COR-L47 (cell line): ENCODE measurements at regions not wholly inside any gene's neighbourhood (a gene's known extent, or its start where the extent isn't known, plus 50 kb on each side); places are given as distances from the start of the nearest gene placed in this dataset.
"Not testable (repeated sequence)": the region's sequence is repeated elsewhere in the genome, so short reads cannot be mapped to it uniquely, and the experiment has no call there.

ENCODE experiments used
- DNase-seq: peaks from one replicate; lab custom pipeline; 2025; lab: John Stamatoyannopoulos, UW

GRCh38 chr2:82968358-82968757 lies 1490.7 kb downstream of the SUCLG1 start:
- DNase-seq: no peak

GRCh38 chr2:82964341-82964740 lies 1494.7 kb downstream of the SUCLG1 start:
- no peak for DNase-seq

- DNase-seq: no peak
Measured at GRCh38 chr2:82959727-82960126, 1499.4 kb downstream of the SUCLG1 start.

GRCh38 chr2:82954868-82955267 lies 1504.2 kb downstream of the SUCLG1 start:
- DNase-seq: no peak

- no peak for DNase-seq
Measured at GRCh38 chr2:82939211-82939610, 1519.9 kb downstream of the SUCLG1 start.

- not testable (repeated sequence) for DNase-seq
Measured at GRCh38 chr2:82938321-82938845, 1520.7 kb downstream of the SUCLG1 start.

- DNase-seq: no peak
Measured at GRCh38 chr2:82913566-82913965, 1545.5 kb downstream of the SUCLG1 start.

GRCh38 chr2:82896117-82896516 lies 1563.0 kb downstream of the SUCLG1 start:
- DNase-seq: no peak

GRCh38 chr2:82893190-82893589 lies 1565.9 kb downstream of the SUCLG1 start:
- DNase-seq: no peak

- no peak for DNase-seq
Measured at GRCh38 chr2:82879803-82880202, 1579.3 kb downstream of the SUCLG1 start.

GRCh38 chr2:82875858-82876257 lies 1583.2 kb downstream of the SUCLG1 start:
- DNase-seq: no peak

- no peak for DNase-seq
Measured at GRCh38 chr2:82857967-82858366, 1601.1 kb downstream of the SUCLG1 start.

GRCh38 chr2:82853299-82853698 lies 1605.8 kb downstream of the SUCLG1 start:
- no peak for DNase-seq

- DNase-seq: no peak
Measured at GRCh38 chr2:82852787-82853186, 1606.3 kb downstream of the SUCLG1 start.

GRCh38 chr2:82848285-82848684 lies 1610.8 kb downstream of the SUCLG1 start:
- no peak for DNase-seq

GRCh38 chr2:82839036-82839435 lies 1620.0 kb downstream of the SUCLG1 start:
- DNase-seq: no peak

GRCh38 chr2:82837588-82838304 lies 1621.3 kb downstream of the SUCLG1 start:
- DNase-seq: no peak

GRCh38 chr2:82834893-82835292 lies 1624.2 kb downstream of the SUCLG1 start:
- no peak for DNase-seq

GRCh38 chr2:82827426-82827825 lies 1631.7 kb downstream of the SUCLG1 start:
- no peak for DNase-seq

GRCh38 chr2:82826437-82826836 lies 1632.6 kb downstream of the SUCLG1 start:
- no peak for DNase-seq

GRCh38 chr2:82825410-82826090 lies 1633.5 kb downstream of the SUCLG1 start:
- DNase-seq: no peak

- DNase-seq: no peak
Measured at GRCh38 chr2:82823892-82824291, 1635.2 kb downstream of the SUCLG1 start.

- no peak for DNase-seq
Measured at GRCh38 chr2:82819951-82820350, 1639.1 kb downstream of the SUCLG1 start.
